GM18520 (cell line): ENCODE measurements at regions not wholly inside any gene's neighbourhood (a gene's known extent, or its start where the extent isn't known, plus 50 kb on each side); places are given as distances from the start of the nearest gene placed in this dataset.
"Not testable (repeated sequence)": the region's sequence is repeated elsewhere in the genome, so short reads cannot be mapped to it uniquely, and the experiment has no call there.

ENCODE experiments used
- ATAC-seq: cut with Tn5 transposase; IDR thresholded peaks from one replicate; pipeline ENCODE4 v1.9.1; 2021; ENCODE audit not compliant: unreplicated experiment

DNA sequence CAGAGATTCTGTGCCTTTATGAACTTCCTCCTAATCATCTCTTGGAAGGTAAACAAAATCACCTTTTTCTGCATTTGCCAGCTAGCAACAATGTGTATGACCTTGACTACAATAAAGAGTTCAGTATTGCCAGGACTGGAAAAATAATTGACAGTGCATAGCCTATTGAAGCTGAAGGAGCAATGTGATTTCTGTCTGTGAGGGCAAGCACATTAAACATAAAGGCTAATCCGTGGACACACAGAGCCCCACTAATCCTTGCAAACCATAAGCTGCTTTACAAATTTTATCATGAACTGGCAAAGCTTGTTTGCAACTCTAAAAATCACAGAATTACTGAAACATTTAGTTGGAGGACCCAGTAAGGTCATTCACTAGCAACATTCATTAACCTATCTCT is 563.8 kb downstream of the PYDC2 start:
- no peak for ATAC-seq

DNA sequence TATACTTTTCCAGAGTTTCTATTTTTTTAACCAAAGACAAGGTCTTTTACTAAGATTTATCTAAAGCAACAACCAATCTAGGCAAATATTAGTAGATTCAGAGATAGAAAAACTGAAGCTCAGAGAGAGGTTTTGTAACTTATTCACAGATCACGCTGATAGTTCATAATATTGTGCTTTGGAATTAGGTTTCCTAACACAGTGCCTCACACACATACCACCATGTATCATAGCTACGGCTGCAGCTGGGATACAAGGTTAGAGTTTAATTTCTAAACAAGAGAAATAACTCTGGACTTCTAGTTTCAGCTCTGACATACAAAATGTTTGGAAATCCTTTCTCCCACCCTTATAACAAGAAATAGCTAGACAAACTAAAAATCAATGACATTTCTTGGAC is 565.7 kb downstream of the PYDC2 start:
- ATAC-seq: no peak

DNA sequence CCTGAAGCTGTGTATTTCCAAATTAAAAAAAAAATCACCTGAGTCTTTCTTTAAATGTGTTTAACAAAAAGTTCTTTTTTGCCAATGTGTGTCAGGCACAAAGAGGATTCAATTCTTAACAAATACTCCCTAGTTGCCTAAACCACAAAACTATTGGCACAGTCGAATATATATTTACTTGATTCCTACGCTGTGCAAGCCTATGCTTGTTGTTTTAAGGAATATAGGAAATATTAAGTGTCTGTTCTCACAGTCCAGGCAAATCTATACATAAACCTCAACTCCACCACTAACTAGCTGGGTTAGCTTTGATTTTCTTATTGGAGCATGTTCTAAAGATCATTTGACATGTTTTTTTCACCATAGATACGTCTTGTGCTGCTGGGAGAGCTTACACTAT is 571.0 kb downstream of the PYDC2 start:
- ATAC-seq: no peak

DNA sequence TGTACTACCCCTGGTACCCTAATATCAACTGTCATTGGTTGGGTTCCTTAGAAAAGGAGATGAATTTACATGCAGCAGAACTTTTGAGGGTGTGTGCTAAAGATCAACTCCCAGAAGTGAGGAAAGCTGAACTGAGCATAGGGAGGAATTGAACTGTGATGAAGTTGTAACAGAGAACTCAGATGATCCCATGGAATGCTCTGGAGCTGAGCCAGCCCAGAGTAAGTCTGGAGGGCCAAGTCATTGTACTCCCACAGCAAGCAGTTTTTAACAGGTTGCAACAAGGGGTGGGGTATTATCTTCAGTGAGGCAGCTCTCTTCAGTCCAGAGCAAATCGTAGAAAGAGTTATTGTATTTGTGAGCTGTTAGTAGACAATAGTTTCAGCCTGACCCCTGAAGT is 572.3 kb downstream of the PYDC2 start:
- ATAC-seq: no peak

DNA sequence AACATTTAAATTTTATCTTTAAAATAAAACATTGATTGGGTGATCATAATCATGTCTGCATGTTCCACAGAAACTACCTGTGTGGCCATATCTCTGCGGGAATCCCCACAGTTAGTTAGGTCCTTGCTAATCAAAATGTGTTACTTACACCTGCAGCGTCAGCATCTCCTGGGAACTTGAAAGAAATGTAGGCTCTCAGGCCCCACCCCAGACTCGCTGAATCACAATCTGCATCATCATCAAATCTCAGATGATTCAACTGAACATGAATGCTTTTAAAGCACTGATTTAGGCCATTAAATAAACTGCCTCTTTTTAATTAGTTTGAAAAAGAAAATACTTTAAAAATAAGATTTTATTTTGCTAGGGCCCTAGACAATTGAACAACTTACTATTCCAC is 577.8 kb downstream of the PYDC2 start:
- ATAC-seq: no peak

DNA sequence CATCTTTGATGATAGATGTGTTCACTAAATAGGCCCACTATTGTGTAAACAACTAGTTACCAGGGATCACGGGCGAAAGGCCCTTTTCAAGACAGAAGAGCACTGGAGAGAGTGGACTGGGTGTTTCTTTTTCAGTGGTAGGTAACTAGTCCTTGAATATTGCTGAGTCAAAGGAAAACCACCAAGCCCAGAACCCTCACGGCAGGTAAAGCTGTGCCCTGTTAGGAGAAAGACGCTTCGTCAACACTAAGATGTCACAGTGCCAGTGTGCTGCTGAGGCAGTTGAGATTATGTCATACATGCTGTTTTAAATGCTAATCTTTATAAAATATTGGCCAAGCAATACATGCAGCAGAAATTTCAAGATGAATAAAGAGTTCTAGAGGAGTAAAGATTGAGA is 578.6 kb downstream of the PYDC2 start:
- ATAC-seq: no peak

DNA sequence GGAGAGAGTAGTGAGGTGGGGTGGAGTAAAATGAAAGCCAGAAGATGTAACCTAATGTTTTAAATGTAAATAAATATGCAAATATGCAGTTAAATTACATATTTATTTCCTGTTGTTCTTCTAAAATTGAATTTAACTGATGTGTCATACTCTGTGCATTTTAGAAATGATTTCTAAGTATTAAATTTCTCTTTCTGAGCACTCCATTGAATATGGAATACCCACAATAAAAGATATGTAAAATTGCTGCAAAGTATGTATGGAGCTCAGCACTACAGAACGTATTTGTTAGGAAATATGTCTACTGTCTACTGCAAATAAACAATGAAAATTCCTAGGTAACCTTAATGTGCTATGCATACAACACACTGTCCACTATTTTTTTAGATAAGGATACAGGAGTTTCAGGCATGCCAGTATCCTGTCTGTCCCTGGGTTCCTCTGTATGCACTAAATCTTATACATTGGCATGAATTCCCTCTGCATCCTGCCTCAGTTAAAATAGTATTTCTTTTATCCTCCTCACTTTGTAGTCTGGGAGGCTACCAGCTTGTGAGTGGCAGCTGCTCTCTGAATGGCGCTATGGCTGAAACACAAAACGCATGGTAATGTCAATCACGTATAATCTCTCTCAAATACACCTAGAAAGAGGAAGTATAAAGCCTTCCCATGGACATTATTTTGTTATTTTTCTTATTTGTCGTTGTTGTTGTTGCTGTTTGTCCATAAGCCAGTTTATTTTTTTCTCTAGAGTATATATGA is 579.5 kb downstream of the PYDC2 start:
- no peak for ATAC-seq

DNA sequence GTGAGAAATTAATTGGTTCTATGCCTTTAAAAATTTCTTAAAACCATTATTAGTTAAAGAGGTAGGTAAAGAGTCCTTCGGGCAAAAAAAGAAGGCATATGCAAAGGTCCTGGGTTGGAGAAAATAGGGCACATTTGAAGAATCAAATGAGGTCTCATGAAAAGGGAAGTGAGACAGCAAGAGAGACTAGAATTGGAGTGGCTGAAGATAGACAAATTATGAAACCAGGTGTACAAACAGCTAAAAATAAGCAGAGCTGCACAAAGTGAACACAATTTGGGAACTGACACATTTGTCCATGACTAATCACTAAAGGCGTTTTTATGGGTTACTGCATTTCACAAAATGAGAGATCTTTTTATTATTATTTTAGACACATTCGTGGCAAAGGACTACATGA is 581.2 kb downstream of the PYDC2 start:
- ATAC-seq: peak; percentile 96

DNA sequence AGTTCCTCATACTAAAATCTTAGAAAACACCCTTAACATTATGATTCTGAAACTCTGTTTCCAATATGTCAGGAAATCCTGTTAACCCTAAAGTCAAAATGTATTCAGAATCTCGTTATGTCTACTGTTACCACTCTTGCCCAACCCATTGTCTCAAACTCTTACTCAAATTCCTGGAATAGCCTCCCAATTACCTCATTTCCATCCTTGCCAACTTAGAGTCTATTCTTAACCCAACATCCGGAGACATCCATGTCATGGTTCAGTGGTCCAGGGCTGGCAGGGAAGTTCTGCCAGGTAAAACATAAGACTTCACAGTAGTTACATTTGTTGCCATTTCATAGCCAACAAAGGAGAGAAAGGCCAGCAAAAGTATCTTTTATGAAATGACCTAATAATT is 593.9 kb downstream of the PYDC2 start:
- no peak for ATAC-seq

DNA sequence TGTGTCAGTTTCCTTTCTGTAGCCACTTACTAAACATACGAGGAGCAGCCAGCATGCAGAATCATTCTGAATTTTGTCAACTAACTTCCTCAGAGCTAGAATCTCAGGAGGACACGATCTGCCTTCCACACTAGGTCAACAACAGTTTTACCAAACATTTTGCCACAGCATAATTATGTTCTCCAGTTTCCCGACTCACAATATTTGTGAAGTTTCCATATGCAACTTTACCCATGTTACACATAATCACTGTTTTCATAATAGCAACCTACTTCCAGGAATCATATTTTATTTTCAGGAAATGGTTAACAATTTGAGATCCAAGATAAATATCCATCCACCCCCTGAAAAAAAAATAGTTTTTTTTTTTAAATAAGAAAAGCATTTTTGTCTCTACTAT is 595.0 kb downstream of the PYDC2 start:
- ATAC-seq: no peak

DNA sequence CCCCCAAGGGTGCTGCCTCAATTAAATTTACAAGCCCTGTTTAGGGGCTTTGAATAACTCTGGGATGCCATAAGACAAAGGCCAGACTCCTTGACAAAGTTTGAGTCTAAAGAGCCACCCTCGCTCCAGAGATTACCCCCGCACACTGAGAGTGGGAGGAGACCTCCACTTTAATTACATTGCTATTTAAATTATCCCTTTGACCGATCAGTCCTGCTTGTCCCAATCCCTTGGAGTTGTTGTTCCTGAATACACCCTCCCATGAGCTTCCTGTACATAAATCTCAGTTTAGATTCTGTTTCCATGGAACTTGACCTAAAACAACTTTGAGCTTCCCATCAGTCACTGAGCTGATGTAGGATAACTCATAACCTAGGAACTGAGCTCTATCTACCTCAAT is 596.3 kb downstream of the PYDC2 start:
- no peak for ATAC-seq

DNA sequence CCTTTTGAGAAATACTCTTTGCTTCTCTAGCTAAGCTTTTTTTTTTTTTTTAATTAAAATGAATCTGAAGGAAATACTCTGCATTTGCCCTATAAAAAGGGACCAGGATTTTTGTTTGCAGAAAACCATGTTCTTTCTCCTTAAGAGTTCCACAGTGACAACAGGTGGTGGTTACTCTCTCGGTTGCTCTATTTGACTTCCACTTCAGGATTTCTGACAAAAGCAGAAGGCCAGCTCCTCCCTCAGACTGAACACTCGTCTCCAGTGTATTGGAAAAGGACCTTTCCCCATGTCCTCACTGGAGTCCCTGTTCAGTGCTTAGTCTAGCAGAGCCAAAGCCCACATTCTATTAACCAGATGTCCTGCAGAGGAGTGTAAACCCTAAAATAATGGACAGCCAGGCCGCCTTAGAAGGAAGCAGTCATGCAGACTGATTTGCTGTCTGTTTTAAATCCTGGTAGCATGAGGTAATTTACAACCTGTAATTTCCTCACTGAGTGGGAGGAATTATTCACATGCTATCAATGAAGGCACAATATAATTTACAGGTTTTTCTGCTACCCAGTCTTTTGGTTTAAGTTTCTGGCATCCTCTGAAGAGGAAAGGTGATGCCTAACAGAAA is 599.3 kb downstream of the PYDC2 start:
- no peak for ATAC-seq

DNA sequence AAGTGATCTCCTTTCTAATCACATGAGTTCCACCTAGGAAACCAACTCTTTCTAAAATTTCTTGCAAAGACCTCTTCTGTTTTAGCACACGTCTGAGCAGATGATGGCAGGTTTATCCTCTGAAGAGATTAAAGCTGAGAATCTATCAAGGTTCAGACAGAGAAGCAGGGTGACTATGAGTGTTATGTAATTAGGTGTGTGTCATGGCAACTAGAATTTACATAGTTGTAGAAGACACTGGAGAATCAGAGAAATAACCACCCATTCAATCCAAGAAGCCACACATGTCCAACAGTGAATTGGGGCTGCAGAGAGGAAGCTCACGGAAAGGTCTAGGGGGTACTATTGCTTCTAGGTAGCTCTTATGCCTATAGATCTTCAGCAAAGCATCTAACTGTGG is 600.5 kb downstream of the PYDC2 start:
- ATAC-seq: no peak

DNA sequence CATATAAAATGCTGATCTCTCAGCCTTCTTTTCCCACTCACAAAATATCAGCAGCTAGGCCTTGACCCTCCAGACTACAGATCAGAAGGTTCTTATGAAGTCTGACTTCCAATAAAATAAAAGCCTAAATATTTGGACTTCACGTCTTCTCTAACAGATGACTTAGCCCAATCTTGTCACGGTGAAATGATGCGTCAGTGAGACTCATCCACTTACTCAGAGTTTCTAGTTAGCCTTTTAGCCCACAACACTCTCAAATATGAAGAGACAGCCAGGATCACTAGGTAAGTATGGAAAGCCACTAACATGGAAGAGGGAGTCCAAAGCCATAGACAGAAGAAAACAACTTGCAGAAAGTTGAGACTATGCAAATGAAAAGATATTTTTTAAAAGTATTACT is 601.2 kb downstream of the PYDC2 start:
- no peak for ATAC-seq

DNA sequence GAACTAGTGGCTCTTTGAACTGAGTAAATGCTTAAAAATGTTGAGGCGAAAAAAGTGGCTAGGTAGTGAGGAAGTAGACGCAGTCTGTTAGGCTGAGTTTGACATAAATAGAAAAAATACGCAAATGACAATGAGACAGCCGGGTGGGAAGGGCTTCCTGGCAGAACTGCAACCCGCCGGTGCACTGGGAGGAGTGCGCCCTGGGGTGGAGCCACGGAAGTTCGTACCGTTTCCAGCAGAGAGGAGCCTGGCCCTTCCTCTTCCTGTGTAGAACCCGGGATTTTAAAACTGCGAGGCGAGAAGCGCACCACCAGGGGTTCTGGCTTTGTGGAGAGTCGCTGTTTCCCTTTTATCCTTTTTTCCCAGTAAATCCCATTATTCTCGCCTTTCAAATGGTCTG is 602.6 kb downstream of the PYDC2 start:
- ATAC-seq: peak; percentile 73

DNA sequence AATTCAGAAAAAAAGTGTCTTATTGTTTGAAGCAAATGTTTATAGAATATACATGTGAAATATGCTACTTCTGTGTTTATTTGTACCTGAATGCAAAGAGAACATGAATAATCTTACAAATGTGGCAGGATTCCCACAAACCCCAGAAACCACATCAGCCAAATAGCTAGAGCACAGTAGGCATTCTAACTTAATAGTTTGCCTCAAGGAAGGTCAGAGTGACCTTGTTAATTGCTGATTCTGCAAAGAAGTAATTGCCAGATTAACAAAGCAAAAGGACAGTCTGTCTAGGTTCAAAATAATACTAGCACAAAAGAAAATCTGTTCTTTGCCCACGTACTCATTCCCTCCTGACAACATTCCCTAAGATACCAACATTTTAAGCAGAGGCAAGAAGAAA is 604.0 kb downstream of the PYDC2 start:
- ATAC-seq: no peak

DNA sequence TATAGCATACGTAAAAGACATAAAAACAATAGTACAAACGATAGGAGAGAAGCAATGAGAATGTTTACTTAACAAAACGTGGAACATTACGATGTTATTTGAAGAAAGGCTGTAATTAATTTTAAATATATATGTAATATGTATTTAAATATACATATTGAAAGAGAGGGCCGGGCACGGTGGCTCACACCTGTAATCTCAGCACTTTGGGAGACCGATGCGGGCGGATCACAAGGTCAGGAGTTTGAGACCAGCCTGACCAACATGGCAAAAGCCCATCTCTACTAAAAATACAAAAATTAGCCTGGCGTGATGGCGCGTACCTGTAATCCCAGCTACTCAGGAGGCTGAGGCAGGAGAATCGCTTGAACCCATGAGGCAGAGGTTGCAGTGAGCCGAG is 605.3 kb downstream of the PYDC2 start:
- ATAC-seq: not testable (repeated sequence)

DNA sequence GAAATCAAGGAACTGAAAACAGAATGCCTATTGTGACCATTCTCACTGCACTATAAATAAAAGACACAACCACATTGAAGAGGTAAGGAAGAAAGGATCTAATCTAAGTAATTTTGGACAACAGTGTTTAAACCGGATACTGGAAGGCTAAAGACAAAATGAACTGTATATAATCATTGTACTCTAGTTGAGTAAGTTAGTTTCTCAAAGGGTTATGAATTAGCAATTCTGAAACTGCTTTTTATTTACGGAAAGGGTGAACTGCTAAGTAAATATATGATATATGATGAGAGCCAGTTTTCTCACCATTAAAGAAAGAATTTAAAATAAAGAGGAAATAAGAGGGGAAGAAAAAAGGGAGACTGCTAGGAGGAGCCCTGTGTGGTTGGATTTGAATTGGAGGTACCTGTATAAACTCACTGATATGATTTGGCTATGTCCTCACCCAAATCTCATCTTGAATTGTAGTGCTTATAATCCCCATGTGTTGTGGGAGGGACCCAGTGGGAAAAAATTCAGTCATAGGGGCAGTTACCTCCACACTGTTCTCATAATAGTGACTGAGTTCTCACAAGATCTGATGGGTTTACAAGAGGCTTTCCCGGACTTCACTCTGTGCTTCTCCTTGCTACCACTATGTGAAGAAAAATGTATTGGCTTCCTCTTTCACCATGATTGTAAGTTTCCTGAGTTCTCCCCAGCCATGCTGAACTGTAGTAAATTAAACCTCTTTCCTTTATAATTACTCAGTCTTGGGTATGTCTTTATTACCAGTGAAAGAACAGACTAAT is 607.7 kb downstream of the PYDC2 start:
- ATAC-seq: peak; percentile 54

DNA sequence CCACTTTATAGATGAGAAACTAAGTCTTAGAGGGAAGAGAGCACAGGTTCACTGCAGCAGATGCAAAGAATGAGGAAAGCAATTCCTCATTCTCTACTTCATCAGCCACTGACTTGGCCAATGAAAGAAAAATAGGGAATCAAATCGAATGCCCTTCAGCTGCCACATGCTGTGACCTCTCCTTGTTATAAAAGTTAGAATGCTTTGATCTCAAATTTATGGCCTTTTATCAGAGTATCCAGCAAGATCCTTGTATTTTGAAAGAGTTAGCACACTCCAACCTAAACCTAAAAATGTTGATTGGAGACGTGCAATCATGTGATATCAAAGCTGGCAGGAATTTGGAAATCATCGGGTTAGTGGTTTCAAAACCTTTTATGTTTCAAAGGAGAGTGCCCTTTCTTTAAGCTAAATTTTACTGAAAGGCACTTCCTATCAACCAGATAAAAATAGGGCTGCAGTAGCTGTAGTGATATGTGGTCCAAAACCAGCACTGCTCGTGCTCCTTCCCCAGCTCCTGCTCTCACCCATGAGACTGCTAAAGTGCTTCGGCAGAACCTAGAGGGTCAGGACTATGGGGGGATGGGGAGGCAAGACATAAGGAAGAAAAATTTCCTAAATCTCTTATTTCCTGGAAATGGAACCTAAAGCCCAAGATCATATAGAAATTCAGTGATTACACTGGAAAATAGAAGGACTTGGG is 617.0 kb downstream of the PYDC2 start:
- no peak for ATAC-seq

DNA sequence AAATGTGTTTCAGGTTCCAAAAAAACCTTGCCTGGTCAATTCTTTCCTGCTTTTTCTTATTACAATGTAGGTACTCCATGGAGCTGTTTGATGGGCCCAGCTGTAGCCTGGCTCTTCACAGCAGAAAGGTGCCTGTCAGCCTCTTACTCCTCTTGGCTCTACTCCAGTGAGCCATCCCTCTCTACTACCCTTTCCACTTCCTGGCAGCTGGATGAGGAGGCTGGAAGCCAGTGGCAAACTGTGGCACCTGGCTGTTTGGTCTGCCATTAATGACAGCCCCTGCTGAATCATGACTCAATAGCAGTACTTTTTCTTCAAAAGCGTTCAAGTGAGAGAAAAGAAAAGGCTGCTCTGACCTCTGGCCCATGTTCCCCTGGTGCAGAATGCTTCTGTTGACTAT is 618.1 kb downstream of the PYDC2 start:
- ATAC-seq: no peak

DNA sequence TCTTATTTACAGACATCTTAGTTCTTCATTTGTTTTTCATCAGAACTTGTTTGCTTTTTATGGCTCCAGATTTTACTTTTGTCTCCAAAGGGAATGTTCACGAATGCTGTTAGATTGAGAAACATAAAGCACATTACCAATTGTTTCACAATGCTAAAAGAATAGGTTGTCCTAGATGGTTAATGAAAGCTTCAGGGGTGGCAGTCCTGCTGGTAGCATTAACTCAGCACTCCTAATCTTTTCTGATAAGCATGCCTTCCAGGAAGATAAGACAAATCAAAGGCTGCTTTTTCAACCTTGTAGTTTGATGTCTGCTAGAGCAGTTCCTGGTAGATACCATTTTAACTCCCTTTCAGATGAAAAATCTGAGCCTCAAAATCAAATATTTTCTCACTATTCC is 619.4 kb downstream of the PYDC2 start:
- no peak for ATAC-seq
